HL-60/S4 treated with retinoic acid at 250 ng/mL for 4 days and 3 days (cell line): ENCODE measurements at regions not wholly inside any gene's neighbourhood (a gene's known extent, or its start where the extent isn't known, plus 50 kb on each side); places are given as distances from the start of the nearest gene placed in this dataset.
"Not testable (repeated sequence)": the region's sequence is repeated elsewhere in the genome, so short reads cannot be mapped to it uniquely, and the experiment has no call there.

Source experiments
- in situ Hi-C: fragments of 300-500 bp; cut with MboI; formaldehyde crosslinking; loops from 2 replicates; pipeline ENCODE4 v1.7.0; 2022; ENCODE audit warnings: low sequenced_read_pairs

DNA sequence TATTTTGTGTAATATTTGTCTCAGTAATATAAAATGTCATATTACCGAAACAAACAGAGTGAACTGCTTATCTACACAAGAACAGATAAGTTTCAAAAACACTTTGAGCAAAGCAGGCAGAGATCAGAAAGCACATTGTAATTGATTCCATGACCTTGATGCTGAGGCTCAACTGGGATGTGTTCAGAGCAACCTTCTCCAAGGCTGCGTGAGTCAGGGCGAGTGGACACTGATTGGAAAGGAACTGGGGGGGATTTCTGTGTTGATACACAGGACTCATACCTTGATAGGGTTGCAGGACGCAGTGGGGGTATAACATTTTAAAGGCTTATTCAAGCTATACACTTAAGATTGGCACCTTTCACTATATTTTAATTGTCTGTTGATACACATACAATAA lies 1136.3 kb downstream of the UQCRFS1 start:
- in situ Hi-C loops: no loop called here

DNA sequence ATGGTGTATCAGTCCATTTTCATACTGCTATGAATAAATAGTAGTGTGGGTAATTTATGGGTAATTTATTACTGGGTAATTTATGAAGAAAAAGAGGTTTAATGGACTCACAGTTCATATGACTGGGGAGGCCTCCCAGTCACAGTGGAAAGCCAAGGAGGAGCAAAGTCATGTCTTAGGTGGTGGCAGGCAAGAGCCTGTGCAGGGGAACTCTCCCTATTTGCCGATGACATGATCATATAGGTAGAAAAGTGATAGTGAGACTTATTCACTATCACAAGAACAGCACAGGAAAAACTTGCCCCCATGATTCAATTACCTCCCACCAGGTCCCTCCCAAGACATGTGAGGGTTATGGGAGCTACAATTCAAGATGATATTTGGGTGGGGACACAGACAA lies 1137.7 kb downstream of the UQCRFS1 start:
- in situ Hi-C loops: no loop called here

DNA sequence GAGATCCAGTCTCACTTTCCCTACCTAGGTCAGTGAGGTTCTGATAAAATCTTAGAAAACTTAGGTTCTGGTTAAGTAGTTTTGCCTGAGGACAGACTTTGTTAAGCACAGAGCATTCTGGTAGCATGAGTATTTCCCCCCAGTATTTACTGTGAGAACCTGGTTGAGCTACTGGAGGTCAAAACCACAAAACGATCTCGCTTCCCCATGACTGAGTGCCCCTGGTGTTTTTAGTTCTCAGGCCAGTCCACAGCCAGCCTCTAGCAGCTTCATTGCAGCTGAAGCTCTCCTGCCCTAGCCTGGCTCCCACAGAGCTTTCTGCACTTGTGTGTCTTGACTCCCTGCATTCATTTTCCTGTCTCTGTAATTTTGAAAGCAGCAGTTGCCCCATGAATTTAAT lies 1138.2 kb downstream of the UQCRFS1 start:
- in situ Hi-C loops: no loop called here

DNA sequence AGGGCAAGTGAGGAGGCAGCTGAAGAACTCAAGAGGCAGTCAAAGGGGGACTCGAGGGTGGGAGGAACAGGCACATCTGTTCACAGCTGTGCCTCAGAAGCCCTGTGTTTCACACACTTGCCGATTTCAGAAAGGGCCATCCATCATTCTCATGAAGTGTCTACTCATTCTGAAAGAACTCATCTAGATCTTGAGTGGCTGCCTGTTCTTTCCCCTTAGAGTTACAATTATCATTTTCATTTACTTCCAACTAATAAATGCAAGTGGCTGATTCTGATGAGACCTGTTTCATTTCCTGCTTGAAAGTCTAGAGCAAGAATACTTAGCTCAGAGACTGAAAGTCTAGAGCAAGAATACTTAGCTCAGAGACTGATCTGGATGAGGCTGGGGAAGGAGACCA lies 1145.1 kb downstream of the UQCRFS1 start:
- in situ Hi-C loops: no loop called here

DNA sequence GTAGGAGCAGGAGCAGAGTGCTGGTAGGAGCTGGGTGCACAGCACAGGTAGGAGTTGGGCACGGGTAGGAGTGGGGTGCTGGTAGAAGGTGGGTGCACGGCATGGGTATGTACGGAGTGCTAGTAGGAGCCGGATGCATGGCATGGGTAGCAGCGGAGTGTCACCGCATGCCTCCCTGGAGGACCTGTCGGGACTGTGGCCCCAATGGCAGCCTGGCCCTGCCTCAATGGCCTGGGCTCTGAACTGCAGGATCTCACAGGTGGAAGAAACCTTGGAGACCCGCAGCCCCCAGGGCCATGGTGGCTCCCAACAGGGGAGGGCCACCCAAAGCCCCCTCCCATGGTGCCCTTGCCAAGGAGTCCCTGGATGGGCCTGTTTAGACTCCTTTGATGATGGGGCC lies 1146.0 kb downstream of the UQCRFS1 start:
- in situ Hi-C loops: no loop called here

DNA sequence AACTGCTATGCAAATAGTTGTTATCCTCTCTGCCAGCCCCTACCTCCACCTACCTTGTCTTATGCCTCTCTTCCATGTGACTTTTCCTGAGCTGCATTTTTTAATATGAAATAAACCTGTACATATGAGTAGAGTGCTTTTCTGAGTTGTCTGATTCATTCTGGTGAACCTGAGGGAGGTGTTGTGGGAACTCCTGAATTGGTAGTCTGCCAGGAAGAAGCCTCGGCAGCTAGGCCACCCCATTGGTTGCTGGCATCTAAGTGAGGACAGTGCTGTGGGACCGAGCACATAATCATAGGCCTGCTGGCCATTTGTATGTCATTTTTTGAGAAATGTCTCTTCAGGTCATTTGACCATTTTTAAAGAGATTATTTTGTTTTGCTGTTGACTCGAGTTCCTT lies 1146.8 kb downstream of the UQCRFS1 start:
- in situ Hi-C loops: no loop called here

DNA sequence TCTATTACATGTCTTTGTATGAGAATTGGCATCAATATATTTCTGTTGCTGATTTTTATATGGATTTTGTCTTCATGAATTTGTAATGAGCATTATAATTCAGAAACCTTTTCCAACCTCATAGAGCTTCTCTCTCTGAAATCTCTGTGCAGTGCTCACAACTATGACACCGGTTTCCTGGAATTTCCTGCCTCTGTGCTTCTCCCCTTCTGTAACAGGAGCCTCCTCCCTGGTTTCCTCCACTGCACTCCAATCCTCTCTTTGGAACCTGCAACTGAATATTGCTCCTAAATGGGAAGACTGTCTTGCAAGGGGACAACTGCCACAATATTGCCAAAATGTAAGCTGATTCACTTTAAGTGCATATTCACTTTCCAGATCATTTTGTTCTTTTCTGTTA lies 1147.9 kb downstream of the UQCRFS1 start:
- in situ Hi-C loops: no loop called here

DNA sequence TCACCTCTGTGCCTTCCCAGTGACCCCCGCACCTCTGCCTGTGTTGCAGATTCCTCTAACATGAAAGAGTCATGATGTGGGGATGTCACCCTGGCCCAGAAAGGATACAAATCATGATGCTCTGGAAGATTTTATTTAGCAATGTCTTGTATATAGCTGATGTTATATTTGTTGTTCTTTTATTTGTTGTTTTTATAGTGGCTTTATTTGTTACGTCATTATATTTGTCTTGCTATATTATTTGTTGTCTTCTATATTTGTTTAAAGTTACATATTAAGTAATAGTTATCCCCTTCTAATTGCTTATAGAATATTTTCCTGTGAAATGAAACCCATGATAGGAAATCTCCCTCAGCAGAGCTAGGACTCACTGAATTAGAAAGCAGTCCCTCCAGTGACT lies 1149.2 kb downstream of the UQCRFS1 start:
- in situ Hi-C loops: no loop called here

DNA sequence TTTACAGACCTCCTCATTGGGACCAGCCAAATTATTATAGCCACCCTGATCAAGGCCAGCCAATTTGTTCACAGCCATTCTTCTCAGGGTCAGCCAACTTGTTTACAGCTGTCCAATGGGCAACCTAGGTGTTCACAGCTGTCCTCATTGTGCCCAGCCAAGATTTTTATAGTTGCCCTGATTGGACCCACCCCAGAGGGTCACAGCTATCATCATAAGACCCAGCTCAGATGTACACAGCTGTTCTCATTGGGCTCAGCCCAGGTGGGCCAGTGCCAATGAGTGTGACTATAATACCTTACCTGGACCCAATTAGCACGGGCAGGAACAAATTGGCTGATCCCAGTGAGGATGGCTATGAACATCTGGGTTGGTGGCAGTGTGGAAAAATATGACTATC lies 1151.8 kb downstream of the UQCRFS1 start:
- in situ Hi-C loops: no loop called here

DNA sequence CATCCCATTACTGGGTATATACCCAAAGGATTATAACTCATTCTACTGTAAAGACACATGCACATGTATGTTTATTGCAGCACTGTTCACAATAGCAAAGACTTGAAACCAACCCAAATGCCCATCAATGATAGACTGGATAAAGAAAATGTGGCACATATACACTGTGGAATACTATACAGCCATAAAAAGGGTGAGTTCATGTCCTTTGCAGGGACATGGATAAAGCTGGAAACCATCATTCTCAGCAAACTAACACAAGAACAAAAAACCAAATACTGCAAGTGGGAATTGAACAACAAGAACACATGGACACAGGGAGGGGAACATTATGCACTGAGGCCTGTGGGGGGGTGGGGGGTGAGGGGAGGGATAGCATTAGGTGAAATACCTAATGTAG lies 1155.9 kb downstream of the UQCRFS1 start:
- in situ Hi-C loops: not testable (repeated sequence)

DNA sequence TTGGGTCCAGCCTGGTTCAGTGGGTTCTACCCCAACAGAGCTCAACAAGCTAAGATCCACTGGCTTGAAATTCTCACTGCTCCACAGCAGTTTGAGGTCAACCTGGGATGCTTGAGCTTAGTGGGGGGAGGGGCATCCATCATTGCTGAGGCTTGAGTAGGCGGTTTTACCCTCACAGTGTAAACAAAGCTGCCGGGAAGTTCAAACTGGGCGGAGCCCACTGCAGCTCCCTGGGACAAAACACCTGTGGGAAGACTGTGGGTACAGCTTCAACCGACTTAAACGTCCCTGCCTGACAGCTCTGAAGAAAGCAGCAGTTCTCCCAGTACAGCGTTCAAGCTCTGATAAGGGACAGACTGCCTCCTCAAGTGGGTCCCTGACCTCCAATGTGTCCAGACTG lies 1161.9 kb downstream of the UQCRFS1 start:
- in situ Hi-C loops: no loop called here

DNA sequence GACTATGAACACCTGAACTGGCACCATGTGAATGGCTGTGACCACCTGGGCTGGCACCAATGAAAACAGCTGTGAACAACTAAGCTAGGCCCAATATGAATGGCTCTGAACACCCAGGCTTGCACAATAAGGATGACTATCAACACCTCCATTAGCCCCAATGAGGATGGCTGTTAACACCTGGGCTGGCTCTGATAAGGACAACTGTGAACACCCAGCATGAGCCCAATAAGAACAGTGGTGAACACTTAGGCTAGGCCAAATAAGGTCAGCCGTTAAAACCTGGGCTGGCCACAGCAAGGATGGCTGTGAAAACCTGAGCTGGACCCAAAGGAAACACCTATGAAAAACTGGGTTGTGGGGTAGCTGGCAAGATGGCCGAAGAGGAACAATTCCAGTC lies 1163.1 kb downstream of the UQCRFS1 start:
- in situ Hi-C loops: no loop called here

DNA sequence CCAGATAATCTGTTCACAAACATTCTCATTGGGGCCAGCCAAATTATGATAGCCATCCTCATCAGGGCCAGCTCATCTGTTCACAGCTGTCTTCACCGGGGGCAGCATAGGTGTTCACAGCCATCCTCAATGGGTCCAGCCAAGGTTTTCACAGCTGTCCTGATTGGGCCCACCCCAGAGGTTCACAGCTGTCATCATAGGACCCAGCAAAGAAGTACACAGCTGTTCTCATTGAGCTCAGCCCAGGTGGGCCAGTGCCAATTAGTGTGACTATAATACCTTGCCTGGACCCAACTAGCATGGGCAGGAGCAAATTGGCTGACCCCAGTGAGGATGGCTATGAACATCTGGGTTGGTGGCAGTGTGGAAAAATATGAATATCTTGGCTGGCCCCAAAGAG lies 1166.0 kb downstream of the UQCRFS1 start:
- in situ Hi-C loops: no loop called here

DNA sequence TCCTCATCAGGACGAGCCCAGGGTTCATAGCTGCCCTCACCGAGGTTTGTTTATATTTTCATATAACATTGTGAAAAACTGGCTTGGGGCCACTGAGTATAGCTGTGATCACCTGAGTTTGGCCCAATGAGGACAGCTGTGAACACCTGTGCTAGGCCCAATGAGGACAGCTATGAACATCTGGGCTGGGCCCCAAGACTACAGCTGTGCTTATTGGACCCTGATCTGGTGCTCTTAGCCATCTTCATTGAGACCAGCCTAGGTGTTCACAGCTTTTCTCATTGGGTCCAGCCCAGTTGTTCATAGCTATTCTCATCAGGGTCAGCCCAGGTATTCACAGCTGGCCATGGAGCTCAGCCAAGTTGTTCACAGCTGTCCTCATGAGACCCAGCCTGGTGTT lies 1167.3 kb downstream of the UQCRFS1 start:
- in situ Hi-C loops: no loop called here

DNA sequence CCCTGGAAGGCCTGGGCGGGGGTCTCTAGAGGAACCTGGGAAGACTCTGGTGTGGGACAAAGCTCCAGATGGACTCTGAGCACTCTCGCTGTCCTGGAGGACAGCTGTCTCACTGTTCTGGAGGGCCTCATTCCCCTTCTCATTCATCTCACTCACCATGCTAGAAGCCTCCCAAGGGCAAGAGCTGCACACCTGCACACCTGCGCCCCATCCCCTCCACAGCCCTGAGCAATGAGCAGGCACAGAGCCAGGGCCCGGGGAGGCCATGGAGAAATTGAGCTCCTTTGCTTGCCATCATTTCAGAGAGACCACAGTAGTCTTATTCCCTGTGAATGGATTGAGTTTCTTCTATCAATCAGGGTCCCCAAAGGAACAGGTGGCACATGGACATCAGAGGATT lies 1168.5 kb downstream of the UQCRFS1 start:
- in situ Hi-C loops: no loop called here

DNA sequence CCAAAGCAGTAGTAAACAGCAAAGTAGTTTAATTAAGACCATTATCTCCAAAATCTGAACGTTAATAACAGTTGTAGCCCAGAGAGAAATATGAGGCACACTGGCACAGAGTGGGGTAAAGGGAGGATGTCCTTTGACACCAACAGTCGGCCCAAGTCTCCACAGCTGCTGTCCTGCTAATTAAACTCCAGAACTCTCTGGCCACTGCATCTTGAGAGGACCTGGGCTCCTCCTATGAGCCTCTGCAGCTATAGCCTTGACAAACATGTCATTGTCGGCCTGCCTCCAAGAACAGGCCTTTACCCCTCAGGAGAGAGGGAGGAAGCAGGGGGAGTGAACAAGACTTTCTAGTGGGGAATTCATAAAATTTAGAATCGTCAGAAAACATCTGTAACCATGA lies 1170.4 kb downstream of the UQCRFS1 start:
- in situ Hi-C loops: no loop called here

DNA sequence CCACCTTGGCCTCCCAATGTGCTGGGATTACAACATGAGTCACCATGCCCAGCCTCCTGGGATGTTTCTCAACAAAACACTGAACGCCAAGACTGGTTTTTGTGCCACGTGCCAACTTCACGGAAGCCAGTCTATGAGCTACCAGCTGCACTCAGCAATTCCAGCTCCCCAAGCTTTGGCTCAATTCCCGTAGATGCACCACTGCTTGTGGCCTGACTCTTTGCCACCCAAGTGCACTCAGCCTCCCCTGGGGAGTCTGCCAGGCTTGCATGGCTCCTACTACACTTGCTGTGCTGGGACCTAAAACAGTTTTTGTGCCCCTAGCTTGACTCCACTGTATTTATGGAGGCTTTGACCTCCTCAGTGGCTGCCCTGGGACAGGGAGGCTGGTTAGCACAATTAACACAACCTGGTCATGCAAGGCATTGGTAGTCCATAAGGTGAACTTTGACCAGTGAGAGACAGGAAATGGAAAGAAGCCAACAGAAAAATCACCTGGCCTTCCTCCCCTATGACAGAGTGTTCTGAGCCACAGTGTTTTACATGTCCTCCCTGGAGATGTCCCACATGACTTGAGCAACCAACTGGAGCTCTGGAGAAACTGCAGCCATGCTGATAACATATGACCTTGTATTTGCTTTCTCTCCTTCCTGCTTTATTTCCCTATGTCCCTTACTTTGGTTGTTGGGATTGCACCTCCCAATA lies 1173.1 kb downstream of the UQCRFS1 start:
- in situ Hi-C loops: no loop called here

DNA sequence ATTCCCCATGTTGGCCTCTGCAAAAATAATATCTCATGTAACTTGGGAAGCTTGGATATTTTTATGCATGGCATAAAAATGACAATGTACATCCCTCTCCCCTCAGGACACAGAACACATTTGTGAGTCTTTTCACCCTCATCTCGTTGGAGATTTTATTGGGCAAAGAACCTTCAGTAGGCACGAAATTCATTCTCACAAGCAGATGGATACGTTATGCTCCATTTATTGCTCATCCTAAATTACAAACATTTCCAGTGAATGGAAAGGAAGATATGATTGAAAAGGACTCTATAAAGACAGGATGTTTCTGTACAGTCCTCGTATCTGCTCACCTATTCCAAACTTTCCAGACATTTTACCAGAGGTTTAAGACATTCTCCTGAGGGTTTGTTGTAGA lies 1175.8 kb downstream of the UQCRFS1 start:
- in situ Hi-C loops: no loop called here

DNA sequence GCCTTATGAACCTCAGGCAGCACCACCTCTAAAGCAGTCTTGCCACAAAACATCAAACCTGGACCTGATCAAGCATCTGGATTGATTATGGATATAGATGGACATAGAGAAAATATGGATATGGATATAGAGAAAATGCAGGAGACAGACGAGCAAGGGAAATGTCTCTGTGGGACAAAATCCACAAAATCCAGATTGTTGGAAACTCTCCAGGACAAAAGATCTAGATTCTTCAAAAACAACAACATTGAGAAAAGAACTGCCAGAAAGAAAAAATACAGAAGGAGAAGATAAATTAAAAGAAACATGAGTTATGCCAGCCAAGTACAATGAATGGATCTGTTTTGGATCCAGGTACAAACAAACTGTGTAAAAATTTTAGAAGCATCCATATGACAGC lies 1176.5 kb downstream of the UQCRFS1 start:
- in situ Hi-C loops: no loop called here

DNA sequence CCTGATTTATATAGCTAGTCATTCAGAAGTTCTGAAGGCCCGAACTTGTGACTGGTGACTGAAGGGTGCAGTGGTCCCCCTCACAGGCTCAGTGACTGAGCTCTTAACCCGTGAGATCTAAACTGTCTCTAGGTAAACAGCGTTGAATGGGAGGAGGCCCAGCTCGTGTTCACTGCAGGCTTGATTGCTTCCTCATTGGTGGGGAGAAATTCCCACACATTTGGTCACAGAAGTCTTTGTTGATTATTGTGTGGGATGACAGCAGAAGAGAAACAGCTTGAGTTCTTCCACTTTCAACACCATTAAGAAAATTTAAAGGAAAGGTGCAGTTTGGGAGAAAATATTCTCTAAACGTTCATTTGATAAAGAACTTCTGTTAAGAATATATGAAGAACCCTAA lies 1178.0 kb downstream of the UQCRFS1 start:
- in situ Hi-C loops: no loop called here

DNA sequence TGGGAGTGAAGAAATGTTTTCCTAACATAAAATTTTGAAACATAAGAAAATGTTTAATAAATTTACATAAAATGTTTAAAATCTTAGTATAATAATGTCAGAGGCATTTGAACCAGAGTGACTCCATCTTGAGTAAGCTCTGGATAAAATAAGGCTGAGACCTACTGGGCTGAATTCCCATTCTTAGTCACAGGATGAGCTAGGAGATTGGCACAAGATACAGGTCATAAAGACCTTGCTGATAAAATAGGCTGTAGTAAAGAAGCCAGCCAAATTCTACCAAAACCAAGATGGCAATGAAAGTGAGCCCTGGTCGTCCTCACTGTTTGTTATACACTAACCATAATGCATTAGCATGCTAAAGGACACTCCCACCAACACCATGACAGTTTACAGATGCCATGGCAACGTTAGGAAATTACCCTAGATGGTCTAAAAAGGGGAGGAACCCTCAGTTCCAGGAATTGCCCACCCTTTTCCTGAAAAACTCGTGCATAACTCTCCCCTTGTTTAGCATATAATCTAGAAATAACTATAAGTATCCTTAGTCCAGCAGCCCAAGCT lies 1184.0 kb downstream of the UQCRFS1 start:
- in situ Hi-C loops: no loop called here

DNA sequence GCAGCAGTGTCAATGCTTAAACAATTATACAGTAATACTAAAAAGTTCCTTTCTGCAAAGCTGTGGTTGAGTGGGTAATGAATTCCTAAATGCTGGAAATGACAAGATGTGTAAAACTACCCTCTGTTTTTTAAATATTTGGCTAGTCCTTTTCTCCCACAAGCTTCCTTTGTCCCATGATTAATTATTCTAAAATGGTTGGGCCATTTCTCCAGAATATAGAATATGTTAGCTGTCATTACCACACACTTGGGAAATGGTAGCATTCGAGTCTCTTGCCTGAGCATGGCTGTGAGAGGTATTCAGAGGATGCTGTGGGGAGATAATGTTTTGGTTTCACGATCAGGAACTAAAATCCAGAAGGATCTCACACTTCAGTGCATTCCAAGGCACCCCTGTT lies 1185.8 kb downstream of the UQCRFS1 start:
- in situ Hi-C loops: no loop called here

DNA sequence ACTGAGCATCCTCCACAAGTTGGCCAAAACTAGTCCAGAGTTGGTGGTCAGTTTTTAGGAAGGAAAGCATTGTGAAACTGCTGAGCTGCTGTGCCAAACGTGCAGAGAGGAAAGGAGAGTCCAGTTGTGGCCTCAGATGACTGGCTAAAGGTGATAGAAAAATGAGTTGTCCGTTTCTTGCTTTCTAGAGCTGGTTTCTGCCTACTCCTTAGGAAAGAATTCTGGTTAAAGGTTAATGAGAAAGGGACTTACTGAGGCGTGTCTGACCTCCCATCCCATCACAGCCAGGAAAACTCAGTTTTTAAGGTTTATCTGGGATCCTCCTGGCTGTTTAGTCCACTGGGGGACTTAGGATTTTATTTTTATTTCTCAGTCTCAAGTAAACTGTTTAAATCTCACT lies 1186.3 kb downstream of the UQCRFS1 start:
- in situ Hi-C loops: no loop called here
